ENCODE measurements at regions not wholly inside any gene's neighbourhood (a gene's known extent, or its start where the extent isn't known, plus 50 kb on each side); places are given as distances from the start of the nearest gene placed in this dataset.

- DNase-seq: no peak
- no peak overlapping the region for H3K27ac ChIP-seq (ENCODE audit: low read length)
- H3K27me3 ChIP-seq (ENCODE audit: low read length): no peaks in the 10 kb centered on the region
- H3K4me1 ChIP-seq (ENCODE audit: low read length): no peaks in the 10 kb centered on the region
- H2AFZ ChIP-seq (ENCODE audit: low read length): no peak overlapping the region
- H4K20me1 ChIP-seq (ENCODE audit: insufficient read depth, low read depth, low read length): no peaks in the 10 kb centered on the region
- peaks cover 7% of the 10 kb centered on the region; the same call in 1 of the 2 replicates for H3K9me3 ChIP-seq (ENCODE audit: low read length)
- H3K4me3 ChIP-seq (ENCODE audit: low read length): no peak overlapping the region
- H3K36me3 ChIP-seq (ENCODE audit: insufficient read depth, low read length): no peaks in the 10 kb centered on the region
- no peak overlapping the region for H3K9ac ChIP-seq (ENCODE audit: low read length)
- no peaks in the 10 kb centered on the region for H3K9me2 ChIP-seq (replicated peaks; ENCODE audit: insufficient read depth, low read length)
- H3K79me2 ChIP-seq (ENCODE audit: low read length): no peaks in the 10 kb centered on the region
- no peak overlapping the region for H3K4me2 ChIP-seq (ENCODE audit: low read depth, low read length, poor library complexity, severe bottlenecking)
Measured at GRCh38 chr13:106078191-106078590, 457.3 kb downstream of the EFNB2 start.

GRCh38 chr13:106077017-106077416, 458.4 kb downstream of the EFNB2 start:
- no peaks in the 10 kb centered on the region for H3K4me1 ChIP-seq (ENCODE audit: low read length)
- no peak overlapping the region for H3K27ac ChIP-seq (ENCODE audit: low read length)
- H3K79me2 ChIP-seq (ENCODE audit: low read length): no peaks in the 10 kb centered on the region
- DNase-seq: no peak
- no peaks in the 10 kb centered on the region for H3K36me3 ChIP-seq (ENCODE audit: insufficient read depth, low read length)
- H3K9me3 ChIP-seq (ENCODE audit: low read length): peaks cover 10% of the 10 kb centered on the region
- H3K4me3 ChIP-seq (ENCODE audit: low read length): no peak overlapping the region
- no peak overlapping the region for H3K9ac ChIP-seq (ENCODE audit: low read length)
- no peak overlapping the region for H3K4me2 ChIP-seq (ENCODE audit: low read depth, low read length, poor library complexity, severe bottlenecking)
- no peaks in the 10 kb centered on the region for H4K20me1 ChIP-seq (ENCODE audit: insufficient read depth, low read depth, low read length)
- no peaks in the 10 kb centered on the region for H3K9me2 ChIP-seq (replicated peaks; ENCODE audit: insufficient read depth, low read length)
- no peak overlapping the region for H2AFZ ChIP-seq (ENCODE audit: low read length)
- H3K27me3 ChIP-seq (ENCODE audit: low read length): no peaks in the 10 kb centered on the region

- Histone ChIP-seq H3K4me2 (ENCODE audit: low read depth, low read length, poor library complexity, severe bottlenecking) (no peak overlapping the region), H2AFZ (ENCODE audit: low read length) (no peak overlapping the region), H3K36me3 (ENCODE audit: insufficient read depth, low read length) (no peaks in the 10 kb centered on the region), H3K27ac (ENCODE audit: low read length) (no peak overlapping the region), H3K9ac (ENCODE audit: low read length) (no peak overlapping the region), H3K79me2 (ENCODE audit: low read length) (no peaks in the 10 kb centered on the region), H4K20me1 (ENCODE audit: insufficient read depth, low read depth, low read length) (no peaks in the 10 kb centered on the region), H3K4me1 (ENCODE audit: low read length) (no peaks in the 10 kb centered on the region), H3K4me3 (ENCODE audit: low read length) (no peak overlapping the region), H3K9me2 (replicated peaks; ENCODE audit: insufficient read depth, low read length) (no peaks in the 10 kb centered on the region), H3K9me3 (ENCODE audit: low read length) (peaks cover 14% of the 10 kb centered on the region), H3K27me3 (ENCODE audit: low read length) (no peaks in the 10 kb centered on the region)
- no peak for DNase-seq
Measured at GRCh38 chr13:106072014-106072413, 463.4 kb downstream of the EFNB2 start.

- Histone ChIP-seq H3K9me2 (replicated peaks; ENCODE audit: insufficient read depth, low read length) (no peaks in the 10 kb centered on the region), H3K27ac (ENCODE audit: low read length) (no peak overlapping the region), H3K36me3 (ENCODE audit: insufficient read depth, low read length) (no peaks in the 10 kb centered on the region), H3K79me2 (ENCODE audit: low read length) (no peaks in the 10 kb centered on the region), H3K27me3 (ENCODE audit: low read length) (no peaks in the 10 kb centered on the region), H3K4me1 (ENCODE audit: low read length) (no peaks in the 10 kb centered on the region), H3K9me3 (ENCODE audit: low read length) (peaks cover 24% of the 10 kb centered on the region), H3K4me3 (ENCODE audit: low read length) (no peak overlapping the region), H2AFZ (ENCODE audit: low read length) (no peak overlapping the region), H4K20me1 (ENCODE audit: insufficient read depth, low read depth, low read length) (no peaks in the 10 kb centered on the region), H3K9ac (ENCODE audit: low read length) (no peak overlapping the region), H3K4me2 (ENCODE audit: low read depth, low read length, poor library complexity, severe bottlenecking) (no peak overlapping the region)
- DNase-seq: no peak
Measured at GRCh38 chr13:106063591-106064313, 471.7 kb downstream of the EFNB2 start.

- Histone ChIP-seq H3K9me2 (replicated peaks; ENCODE audit: insufficient read depth, low read length) (no peaks in the 10 kb centered on the region), H4K20me1 (ENCODE audit: insufficient read depth, low read depth, low read length) (no peaks in the 10 kb centered on the region), H3K4me3 (ENCODE audit: low read length) (no peak overlapping the region), H2AFZ (ENCODE audit: low read length) (no peak overlapping the region), H3K27ac (ENCODE audit: low read length) (no peak overlapping the region), H3K79me2 (ENCODE audit: low read length) (no peaks in the 10 kb centered on the region), H3K4me1 (ENCODE audit: low read length) (no peaks in the 10 kb centered on the region), H3K9me3 (ENCODE audit: low read length) (peaks cover 18% of the 10 kb centered on the region), H3K9ac (ENCODE audit: low read length) (no peak overlapping the region), H3K4me2 (ENCODE audit: low read depth, low read length, poor library complexity, severe bottlenecking) (no peak overlapping the region), H3K27me3 (ENCODE audit: low read length) (no peaks in the 10 kb centered on the region), H3K36me3 (ENCODE audit: insufficient read depth, low read length) (no peaks in the 10 kb centered on the region)
- DNase-seq: no peak
Measured at GRCh38 chr13:106061781-106062180, 473.7 kb downstream of the EFNB2 start.

- Histone ChIP-seq H3K79me2 (ENCODE audit: low read length) (no peaks in the 10 kb centered on the region), H3K4me1 (ENCODE audit: low read length) (no peaks in the 10 kb centered on the region), H3K27me3 (ENCODE audit: low read length) (no peaks in the 10 kb centered on the region), H3K4me2 (ENCODE audit: low read depth, low read length, poor library complexity, severe bottlenecking) (no peak overlapping the region), H3K36me3 (ENCODE audit: insufficient read depth, low read length) (no peaks in the 10 kb centered on the region), H3K9me2 (replicated peaks; ENCODE audit: insufficient read depth, low read length) (no peaks in the 10 kb centered on the region), H3K4me3 (ENCODE audit: low read length) (no peak overlapping the region), H3K9ac (ENCODE audit: low read length) (no peak overlapping the region), H2AFZ (ENCODE audit: low read length) (no peak overlapping the region), H3K9me3 (ENCODE audit: low read length) (no peaks in the 10 kb centered on the region; the same call in none of the 2 replicates), H3K27ac (ENCODE audit: low read length) (no peak overlapping the region), H4K20me1 (ENCODE audit: insufficient read depth, low read depth, low read length) (no peaks in the 10 kb centered on the region)
- no peak for DNase-seq
Measured at GRCh38 chr13:106056851-106057250, 478.6 kb downstream of the EFNB2 start.

- no peak for DNase-seq
- Histone ChIP-seq H3K4me2 (ENCODE audit: low read depth, low read length, poor library complexity, severe bottlenecking) (no peak overlapping the region), H2AFZ (ENCODE audit: low read length) (no peak overlapping the region), H3K27me3 (ENCODE audit: low read length) (no peaks in the 10 kb centered on the region), H4K20me1 (ENCODE audit: insufficient read depth, low read depth, low read length) (no peaks in the 10 kb centered on the region), H3K79me2 (ENCODE audit: low read length) (no peaks in the 10 kb centered on the region), H3K9me3 (ENCODE audit: low read length) (no peaks in the 10 kb centered on the region; the same call in 1 of the 2 replicates), H3K9ac (ENCODE audit: low read length) (no peak overlapping the region), H3K9me2 (replicated peaks; ENCODE audit: insufficient read depth, low read length) (no peaks in the 10 kb centered on the region), H3K27ac (ENCODE audit: low read length) (no peak overlapping the region), H3K4me3 (ENCODE audit: low read length) (no peak overlapping the region), H3K4me1 (ENCODE audit: low read length) (no peaks in the 10 kb centered on the region), H3K36me3 (ENCODE audit: insufficient read depth, low read length) (no peaks in the 10 kb centered on the region)
Measured at GRCh38 chr13:106052200-106052767, 483.2 kb downstream of the EFNB2 start.

- DNase-seq: no peak
- H3K9me2 ChIP-seq (replicated peaks; ENCODE audit: insufficient read depth, low read length): no peaks in the 10 kb centered on the region
- no peak overlapping the region for H3K27ac ChIP-seq (ENCODE audit: low read length)
- no peaks in the 10 kb centered on the region; the same call in 1 of the 2 replicates for H3K9me3 ChIP-seq (ENCODE audit: low read length)
- H3K9ac ChIP-seq (ENCODE audit: low read length): no peak overlapping the region
- no peak overlapping the region for H2AFZ ChIP-seq (ENCODE audit: low read length)
- H4K20me1 ChIP-seq (ENCODE audit: insufficient read depth, low read depth, low read length): no peaks in the 10 kb centered on the region
- no peaks in the 10 kb centered on the region for H3K4me1 ChIP-seq (ENCODE audit: low read length)
- no peaks in the 10 kb centered on the region for H3K36me3 ChIP-seq (ENCODE audit: insufficient read depth, low read length)
- H3K4me2 ChIP-seq (ENCODE audit: low read depth, low read length, poor library complexity, severe bottlenecking): no peak overlapping the region
- H3K4me3 ChIP-seq (ENCODE audit: low read length): no peak overlapping the region
- H3K27me3 ChIP-seq (ENCODE audit: low read length): no peaks in the 10 kb centered on the region
- H3K79me2 ChIP-seq (ENCODE audit: low read length): no peaks in the 10 kb centered on the region
Measured at GRCh38 chr13:106049171-106049570, 486.3 kb downstream of the EFNB2 start.
